22Rv1 (cell line): ENCODE measurements at regions not wholly inside any gene's neighbourhood (a gene's known extent, or its start where the extent isn't known, plus 50 kb on each side); places are given as distances from the start of the nearest gene placed in this dataset.
A peak's percentile ranks its signal among the peaks of the same experiment; 100 is the strongest.

ENCODE experiments used
- ZFX ChIP-seq: fragments of 450-650 bp; IDR thresholded peaks from 2 replicates; pipeline ENCODE4 v1.6.1; 2017; ENCODE audit warnings: antibody characterized with exemption, borderline replicate concordance
- TF ChIP-seq, protein P1 (sequence below): fragments of 450-650 bp; IDR thresholded peaks from 2 replicates; pipeline ENCODE4 v1.5.1; 2017; ENCODE audit warnings: mild to moderate bottlenecking

DNA sequence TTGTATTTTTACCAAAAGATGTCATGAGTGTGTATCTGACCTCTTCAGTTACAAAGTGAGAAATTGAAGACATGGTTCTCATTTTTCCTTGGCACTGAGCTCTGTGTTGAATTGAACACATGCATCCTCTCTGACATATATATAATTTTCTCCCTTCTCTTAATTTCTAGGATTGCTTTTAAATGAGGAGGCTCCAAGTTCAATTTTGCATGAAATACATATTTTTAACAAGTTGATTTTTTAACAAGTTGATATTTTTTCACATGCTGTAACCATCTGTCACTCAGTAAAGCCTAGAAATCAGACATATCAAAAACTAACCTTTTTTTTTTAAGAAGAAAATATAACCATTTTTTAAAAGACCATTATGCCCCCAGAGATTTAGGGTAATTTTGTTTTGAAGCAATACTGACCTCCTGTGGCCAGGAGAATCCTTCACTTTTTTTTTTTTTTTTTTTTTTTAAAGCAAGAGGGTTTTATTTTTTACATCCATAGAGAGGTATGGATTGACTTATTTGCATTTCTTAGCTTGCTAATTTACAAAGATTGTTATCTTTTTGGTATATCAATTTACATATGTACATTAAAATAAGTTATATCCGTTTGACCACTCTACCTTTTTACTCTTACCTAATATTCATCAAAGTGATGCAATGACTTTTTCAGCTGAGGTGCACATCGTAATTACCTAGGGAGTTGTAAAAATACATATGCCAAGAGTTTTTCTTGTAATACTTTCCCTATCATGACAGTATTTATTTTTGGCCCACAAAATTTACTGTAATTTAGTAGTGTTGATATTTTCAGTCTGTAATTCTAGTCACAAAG lies 161.8 kb downstream of the SOCS6 start:
- TF ChIP-seq, protein P1, sequence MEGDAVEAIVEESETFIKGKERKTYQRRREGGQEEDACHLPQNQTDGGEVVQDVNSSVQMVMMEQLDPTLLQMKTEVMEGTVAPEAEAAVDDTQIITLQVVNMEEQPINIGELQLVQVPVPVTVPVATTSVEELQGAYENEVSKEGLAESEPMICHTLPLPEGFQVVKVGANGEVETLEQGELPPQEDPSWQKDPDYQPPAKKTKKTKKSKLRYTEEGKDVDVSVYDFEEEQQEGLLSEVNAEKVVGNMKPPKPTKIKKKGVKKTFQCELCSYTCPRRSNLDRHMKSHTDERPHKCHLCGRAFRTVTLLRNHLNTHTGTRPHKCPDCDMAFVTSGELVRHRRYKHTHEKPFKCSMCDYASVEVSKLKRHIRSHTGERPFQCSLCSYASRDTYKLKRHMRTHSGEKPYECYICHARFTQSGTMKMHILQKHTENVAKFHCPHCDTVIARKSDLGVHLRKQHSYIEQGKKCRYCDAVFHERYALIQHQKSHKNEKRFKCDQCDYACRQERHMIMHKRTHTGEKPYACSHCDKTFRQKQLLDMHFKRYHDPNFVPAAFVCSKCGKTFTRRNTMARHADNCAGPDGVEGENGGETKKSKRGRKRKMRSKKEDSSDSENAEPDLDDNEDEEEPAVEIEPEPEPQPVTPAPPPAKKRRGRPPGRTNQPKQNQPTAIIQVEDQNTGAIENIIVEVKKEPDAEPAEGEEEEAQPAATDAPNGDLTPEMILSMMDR = peak; percentile 76
- TF ChIP-seq ZFX = no peak
